Left ventricle myocardium inferior (tissue), 1 donor: ENCODE measurements at regions not wholly inside any gene's neighbourhood (a gene's known extent, or its start where the extent isn't known, plus 50 kb on each side); places are given as distances from the start of the nearest gene placed in this dataset.
A peak's percentile ranks its signal among the peaks of the same experiment; 100 is the strongest.

ENCODE experiments used
- DNase-seq: peaks from one replicate; pipeline ENCODE4 v3.0.0-alpha.2; 2020
- H3K27ac ChIP-seq: fragments of 200-600 bp; replicated peaks from 2 replicates; pipeline ENCODE4 v1.8.0; 2021
- H3K27me3 ChIP-seq: fragments of 200-600 bp; 2 replicates; pipeline ENCODE4 v1.8.0; 2021; ENCODE audit warnings: low read depth
- H3K36me3 ChIP-seq: fragments of 200-600 bp; 2 replicates; pipeline ENCODE4 v1.8.0; 2021
- H3K4me1 ChIP-seq: fragments of 200-600 bp; 2 replicates; pipeline ENCODE4 v1.8.0; 2021
- H3K4me3 ChIP-seq: fragments of 200-600 bp; 2 replicates; pipeline ENCODE4 v1.8.0; 2021; ENCODE audit warnings: mild to moderate bottlenecking, moderate library complexity
- H3K9me3 ChIP-seq: fragments of 200-600 bp; replicated peaks from 2 replicates; pipeline ENCODE4 v1.8.0; 2021
- intact Hi-C: fragments of 100-400 bp; cut with micrococcal nuclease; formaldehyde crosslinking; loops from one replicate; pipeline ENCODE4 v1.11.0; 2022
- TF ChIP-seq, protein P1 (sequence below): fragments of 200-600 bp; IDR thresholded peaks from 2 replicates; pipeline ENCODE4 v1.8.0; 2021; ENCODE audit warnings: antibody characterized with exemption, mild to moderate bottlenecking, borderline replicate concordance
- donor health status: DM: no; HTN: yes; CAD: no; lungs with severe emphysema.

- no peaks in the 10 kb centered on the region for H3K27me3 ChIP-seq
- H3K4me3 ChIP-seq = no peak overlapping the region
- H3K4me1 ChIP-seq = no peaks in the 10 kb centered on the region
- DNase-seq = no peak
- intact Hi-C loops = no loop called here
- no peaks in the 10 kb centered on the region for H3K36me3 ChIP-seq
- no peak overlapping the region for H3K27ac ChIP-seq
- no peaks in the 10 kb centered on the region for H3K9me3 ChIP-seq
- TF ChIP-seq, protein P1, sequence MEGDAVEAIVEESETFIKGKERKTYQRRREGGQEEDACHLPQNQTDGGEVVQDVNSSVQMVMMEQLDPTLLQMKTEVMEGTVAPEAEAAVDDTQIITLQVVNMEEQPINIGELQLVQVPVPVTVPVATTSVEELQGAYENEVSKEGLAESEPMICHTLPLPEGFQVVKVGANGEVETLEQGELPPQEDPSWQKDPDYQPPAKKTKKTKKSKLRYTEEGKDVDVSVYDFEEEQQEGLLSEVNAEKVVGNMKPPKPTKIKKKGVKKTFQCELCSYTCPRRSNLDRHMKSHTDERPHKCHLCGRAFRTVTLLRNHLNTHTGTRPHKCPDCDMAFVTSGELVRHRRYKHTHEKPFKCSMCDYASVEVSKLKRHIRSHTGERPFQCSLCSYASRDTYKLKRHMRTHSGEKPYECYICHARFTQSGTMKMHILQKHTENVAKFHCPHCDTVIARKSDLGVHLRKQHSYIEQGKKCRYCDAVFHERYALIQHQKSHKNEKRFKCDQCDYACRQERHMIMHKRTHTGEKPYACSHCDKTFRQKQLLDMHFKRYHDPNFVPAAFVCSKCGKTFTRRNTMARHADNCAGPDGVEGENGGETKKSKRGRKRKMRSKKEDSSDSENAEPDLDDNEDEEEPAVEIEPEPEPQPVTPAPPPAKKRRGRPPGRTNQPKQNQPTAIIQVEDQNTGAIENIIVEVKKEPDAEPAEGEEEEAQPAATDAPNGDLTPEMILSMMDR = no peak
Measured at GRCh38 chr2:66674087-66674486, 239.2 kb downstream of the MEIS1 start.

- intact Hi-C loops = no loop called here
Measured at GRCh38 chr2:66675591-66675990, 240.7 kb downstream of the MEIS1 start.

DNA sequence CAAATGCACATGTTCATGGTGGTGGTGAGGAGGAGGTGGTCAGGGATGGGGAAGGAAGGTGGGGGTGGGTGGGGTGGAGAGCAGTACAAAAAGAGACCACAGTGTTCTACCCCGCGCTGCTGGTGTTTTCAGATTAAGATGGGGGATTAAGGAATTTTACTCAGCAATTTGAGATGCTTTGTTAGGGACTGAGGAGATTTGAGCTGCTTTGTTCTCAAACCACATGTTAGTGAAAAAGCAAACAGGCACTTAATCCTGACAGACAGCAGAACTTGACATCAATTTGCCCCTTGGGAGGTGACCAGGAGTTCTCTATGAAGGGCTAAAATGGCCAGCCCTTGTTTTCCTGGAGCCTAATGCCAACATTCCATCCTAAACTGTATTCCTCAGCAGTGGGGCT is 244.5 kb downstream of the MEIS1 start:
- Histone ChIP-seq H3K27me3 (no peaks in the 10 kb centered on the region), H3K9me3 (no peaks in the 10 kb centered on the region), H3K4me3 (no peak overlapping the region), H3K27ac (no peak overlapping the region), H3K36me3 (no peaks in the 10 kb centered on the region), H3K4me1 (no peaks in the 10 kb centered on the region)
- no peak for DNase-seq
- TF ChIP-seq, protein P1 = no peak
- intact Hi-C loops = no loop called here

More at GRCh38 chr2:66675591-66675990, 240.7 kb downstream of the MEIS1 start:
- Histone ChIP-seq H3K4me1 (no peaks in the 10 kb centered on the region), H3K4me3 (no peak overlapping the region), H3K27me3 (no peaks in the 10 kb centered on the region), H3K27ac (no peak overlapping the region), H3K9me3 (no peaks in the 10 kb centered on the region), H3K36me3 (no peaks in the 10 kb centered on the region)
- TF ChIP-seq, protein P1 = no peak
- no peak for DNase-seq

GRCh38 chr2:66682476-66682875 is 247.6 kb downstream of the MEIS1 start:
- H3K36me3 ChIP-seq = no peaks in the 10 kb centered on the region
- no peaks in the 10 kb centered on the region for H3K4me1 ChIP-seq
- H3K4me3 ChIP-seq = no peak overlapping the region
- no peak for DNase-seq
- TF ChIP-seq, protein P1 = no peak
- H3K9me3 ChIP-seq = no peaks in the 10 kb centered on the region
- intact Hi-C loops = no loop called here
- no peaks in the 10 kb centered on the region for H3K27me3 ChIP-seq
- no peak overlapping the region for H3K27ac ChIP-seq

DNA sequence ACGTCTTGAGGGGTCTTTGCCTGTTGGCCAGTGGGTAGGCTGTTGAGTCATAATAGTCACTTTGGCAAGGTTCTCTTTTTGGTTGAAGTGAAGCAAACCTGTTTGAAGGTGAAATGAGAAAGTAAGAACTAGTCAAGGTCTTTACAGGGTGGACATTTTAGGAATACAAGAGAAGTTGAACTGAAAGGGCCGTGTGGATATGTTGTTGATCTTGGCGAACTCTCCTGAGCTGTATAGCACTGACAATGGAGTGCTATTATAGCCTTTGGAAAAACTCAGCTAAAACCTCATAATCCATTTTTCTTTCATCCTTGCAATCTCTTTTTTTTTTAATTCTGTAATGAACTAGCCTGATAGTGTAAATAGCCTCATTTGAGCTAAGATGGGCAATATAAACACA is 248.1 kb downstream of the MEIS1 start:
- TF ChIP-seq, protein P1 = no peak
- Histone ChIP-seq H3K27me3 (no peaks in the 10 kb centered on the region), H3K9me3 (no peaks in the 10 kb centered on the region), H3K27ac (no peak overlapping the region), H3K4me3 (no peak overlapping the region), H3K4me1 (no peaks in the 10 kb centered on the region), H3K36me3 (no peaks in the 10 kb centered on the region)
- no peak for DNase-seq
- intact Hi-C loops = no loop called here

- intact Hi-C loops = no loop called here
- no peaks in the 10 kb centered on the region for H3K9me3 ChIP-seq
- H3K4me3 ChIP-seq = no peak overlapping the region
- H3K36me3 ChIP-seq = no peaks in the 10 kb centered on the region
- TF ChIP-seq, protein P1 = no peak
- no peaks in the 10 kb centered on the region for H3K4me1 ChIP-seq
- H3K27ac ChIP-seq = no peak overlapping the region
- H3K27me3 ChIP-seq = no peaks in the 10 kb centered on the region
- peak; percentile 42 for DNase-seq
Measured at GRCh38 chr2:66683599-66683998, 248.7 kb downstream of the MEIS1 start.
